Keratinocyte (primary cell): ENCODE measurements at regions not wholly inside any gene's neighbourhood (a gene's known extent, or its start where the extent isn't known, plus 50 kb on each side); places are given as distances from the start of the nearest gene placed in this dataset.

Source experiments
- DNase-seq: peaks from one replicate; pipeline ENCODE4 v3.0.0-alpha.2; 2011; ENCODE audit warnings: low read depth, missing footprints, low spot score
- FAIRE-seq: peaks from 2 replicates; lab custom pipeline; 2011; peaks lifted over from hg19 to GRCh38; lab: Jason Lieb, UNC
- H2AFZ ChIP-seq: 2 replicates; pipeline ENCODE4 v1.6.0; 2012; ENCODE audit warnings: low read length, control low read depth, inconsistent platforms; ENCODE audit not compliant: control insufficient read depth
- H3K27ac ChIP-seq: 2 replicates; pipeline ENCODE4 v1.5.1; 2011; ENCODE audit warnings: low read length; ENCODE audit not compliant: control insufficient read depth, insufficient read depth
- H3K27me3 ChIP-seq: 3 replicates; pipeline ENCODE4 v1.6.0; 2011; ENCODE audit warnings: low read length; ENCODE audit not compliant: control insufficient read depth, insufficient read depth; ENCODE audit errors: extremely low read depth
- H3K36me3 ChIP-seq, 2 experiments: 2 replicates in 1 of 2; 3 replicates in 1 of 2; pipeline ENCODE4 v1.5.1; 2011; ENCODE audit warnings: low read length in 2 of 2, mild to moderate bottlenecking in 1 of 2; ENCODE audit not compliant: control insufficient read depth in 2 of 2, insufficient read depth in 2 of 2; ENCODE audit errors: extremely low read depth in 1 of 2
- H3K4me1 ChIP-seq: 3 replicates; pipeline ENCODE4 v1.5.1; 2011; ENCODE audit warnings: low read length; ENCODE audit not compliant: control insufficient read depth, insufficient read depth; ENCODE audit errors: extremely low read depth
- H3K4me2 ChIP-seq: 3 replicates; pipeline ENCODE4 v1.6.0; 2011; ENCODE audit warnings: low read depth, low read length; ENCODE audit not compliant: control insufficient read depth, insufficient read depth; ENCODE audit errors: extremely low read depth
- H3K4me3 ChIP-seq, 3 experiments: fragments of 200-600 bp in 1 of 3; sonication (generic) in 1 of 3; 2 replicates in 2 of 3; 3 replicates in 1 of 3; pipeline ENCODE4 v1.5.1; 2011 to 2016; ENCODE audit warnings: low read length in 3 of 3, mild to moderate bottlenecking in 3 of 3, control low read depth in 2 of 3, inconsistent platforms in 1 of 3, low read depth in 1 of 3, mixed read lengths in 1 of 3, mixed run types in 1 of 3, moderate library complexity in 1 of 3; ENCODE audit not compliant: control insufficient read depth in 2 of 3, insufficient read depth in 2 of 3; ENCODE audit errors: extremely low read depth in 1 of 3
- H3K79me2 ChIP-seq: 2 replicates; pipeline ENCODE4 v1.6.0; 2012; ENCODE audit warnings: low read length; ENCODE audit not compliant: control insufficient read depth, insufficient read depth
- H3K9ac ChIP-seq: 3 replicates; pipeline ENCODE4 v1.6.0; 2011; ENCODE audit warnings: low read length; ENCODE audit not compliant: control insufficient read depth, insufficient read depth; ENCODE audit errors: extremely low read depth
- H3K9me1 ChIP-seq: 3 replicates; pipeline ENCODE4 v1.6.0; 2011; ENCODE audit warnings: low read length; ENCODE audit not compliant: control insufficient read depth, insufficient read depth; ENCODE audit errors: extremely low read depth
- H3K9me3 ChIP-seq: 2 replicates; pipeline ENCODE4 v1.5.1; 2012; ENCODE audit warnings: low read depth, low read length; ENCODE audit not compliant: control insufficient read depth
- H4K20me1 ChIP-seq: 3 replicates; pipeline ENCODE4 v1.6.0; 2011; ENCODE audit warnings: low read length; ENCODE audit not compliant: control insufficient read depth, insufficient read depth; ENCODE audit errors: extremely low read depth
- CTCF ChIP-seq, 3 experiments: IDR thresholded peaks in 1 of 3; conservative IDR thresholded peaks in 1 of 3; optimal IDR thresholded peaks in 1 of 3; 2 replicates in 2 of 3; 3 replicates in 1 of 3; pipeline versions ENCODE3 to v1.5.1; 2011; ENCODE audit warnings: low read length in 3 of 3, mild to moderate bottlenecking in 3 of 3, moderate library complexity in 2 of 3, control low read depth in 1 of 3, inconsistent platforms in 1 of 3; ENCODE audit not compliant: insufficient read depth in 2 of 3; ENCODE audit errors: extremely low read depth in 1 of 3
- EZH2 ChIP-seq: IDR thresholded peaks from one replicate; pipeline ENCODE4 v1.6.1; 2012; ENCODE audit warnings: inconsistent platforms, mild to moderate bottlenecking, low read length, moderate library complexity
- dilution Hi-C: fragments of 300-500 bp; cut with MboI; formaldehyde crosslinking; loops from one replicate; pipeline ENCODE4 v1.7.0; 2020; ENCODE audit warnings: low sequenced_read_pairs; ENCODE audit not compliant: extremely low pct_ligation_motif_present

- no peaks in the 10 kb centered on the region for H3K36me3 ChIP-seq
- no peak overlapping the region for H3K27ac ChIP-seq
- no peaks in the 10 kb centered on the region for H3K9me3 ChIP-seq
- DNase-seq (no peak), FAIRE-seq (no peak)
- no peaks in the 10 kb centered on the region for H4K20me1 ChIP-seq
- no peaks in the 10 kb centered on the region for H3K9me1 ChIP-seq
- H3K79me2 ChIP-seq = no peaks in the 10 kb centered on the region
- dilution Hi-C loops = no loop called here
- TF ChIP-seq CTCF (optimal IDR thresholded peaks at IDR 0.05 in 1 of 3, IDR thresholded peaks at IDR 0.05 in 1 of 3, conservative IDR thresholded peaks at IDR 0.05 in 1 of 3; ENCODE audit: extremely low read depth in 1 of 3, insufficient read depth in 2 of 3, low read length in 3 of 3) (no peak), EZH2 (no peak)
- H3K27me3 ChIP-seq = no peaks in the 10 kb centered on the region
- no peaks in the 10 kb centered on the region for H3K4me1 ChIP-seq
- H2AFZ ChIP-seq = no peak overlapping the region
- H3K4me2 ChIP-seq = no peak overlapping the region
- H3K4me3 ChIP-seq = no peak overlapping the region
- H3K9ac ChIP-seq = no peak overlapping the region
These were observed 166.9 kb upstream of the SP4 start for GRCh38 chr7:21260939-21261338.

- no peaks in the 10 kb centered on the region for H4K20me1 ChIP-seq
- H3K36me3 ChIP-seq = no peaks in the 10 kb centered on the region
- no peak overlapping the region for H2AFZ ChIP-seq
- no peak for DNase-seq
- no peak overlapping the region for H3K4me3 ChIP-seq
- no peaks in the 10 kb centered on the region for H3K9me1 ChIP-seq
- no peak overlapping the region for H3K9ac ChIP-seq
- H3K79me2 ChIP-seq = no peaks in the 10 kb centered on the region
- dilution Hi-C loops = no loop called here
- no peaks in the 10 kb centered on the region for H3K4me1 ChIP-seq
- H3K4me2 ChIP-seq = no peak overlapping the region
- no peaks in the 10 kb centered on the region for H3K27me3 ChIP-seq
- no peaks in the 10 kb centered on the region for H3K9me3 ChIP-seq
- no peak overlapping the region for H3K27ac ChIP-seq
- peak; percentile 9 for FAIRE-seq
- TF ChIP-seq EZH2 = no peak
- peak; percentile 56 to 69 (median 65) for TF ChIP-seq CTCF (optimal IDR thresholded peaks at IDR 0.05 in 1 of 3, IDR thresholded peaks at IDR 0.05 in 1 of 3, conservative IDR thresholded peaks at IDR 0.05 in 1 of 3; ENCODE audit: extremely low read depth in 1 of 3, insufficient read depth in 2 of 3, low read length in 3 of 3)
These were observed 166.0 kb upstream of the SP4 start for GRCh38 chr7:21261627-21262594.
